Tibial nerve (tissue), 4 donors: ENCODE measurements at regions not wholly inside any gene's neighbourhood (a gene's known extent, or its start where the extent isn't known, plus 50 kb on each side); places are given as distances from the start of the nearest gene placed in this dataset.

Experiments used
- DNase-seq, 2 donors: peaks; one replicate each; pipeline ENCODE4 v3.0.0-alpha.2; 2019; ENCODE audit warnings: low spot score in 2 of 2
- H3K27ac ChIP-seq, 4 donors: fragments of 200-600 bp; sonication (generic) in 3 of 4; one replicate each; pipeline ENCODE4 v1.5.1; 2017 to 2019; ENCODE audit warnings: mild to moderate bottlenecking in 1 of 4
- H3K27me3 ChIP-seq, 2 donors: fragments of 200-600 bp; sonication (generic) in 1 of 2; one replicate each; pipeline versions ENCODE4 v1.5.1 to v1.6.0; 2017 to 2019
- H3K36me3 ChIP-seq, 3 donors: fragments of 200-600 bp; sonication (generic); one replicate each; pipeline ENCODE4 v1.5.1; 2018 to 2019
- H3K4me1 ChIP-seq, 4 donors: fragments of 200-600 bp; sonication (generic) in 3 of 4; one replicate each; pipeline ENCODE4 v1.5.1; 2017 to 2019
- H3K4me3 ChIP-seq, 4 donors: fragments of 200-600 bp; sonication (generic) in 3 of 4; one replicate each; pipeline ENCODE4 v1.5.1; 2017 to 2019; ENCODE audit warnings: mild to moderate bottlenecking in 1 of 4, moderate library complexity in 1 of 4
- H3K9me3 ChIP-seq, 4 donors: fragments of 200-600 bp; sonication (generic) in 3 of 4; one replicate each; pipeline ENCODE4 v1.5.1; 2017 to 2019
- EP300 ChIP-seq, 2 donors: sonication (generic); formaldehyde crosslinking; IDR thresholded peaks; one replicate each; pipeline ENCODE4 v1.6.1; 2017; ENCODE audit warnings: antibody characterized with exemption in 2 of 2, mild to moderate bottlenecking in 1 of 2
- POLR2A ChIP-seq, 2 donors: fragments of 450-650 bp; IDR thresholded peaks; one replicate each; pipeline ENCODE4 v1.6.1; 2017; ENCODE audit warnings: antibody characterized with exemption in 2 of 2, mild to moderate bottlenecking in 2 of 2, moderate library complexity in 2 of 2
- WGBS, 2 donors: methylation state at CpG; one replicate each; pipeline ENCODE4 v1.1.5; 2018; 5-methylcytosine and 5-hydroxymethylcytosine counted together
- TF ChIP-seq, protein P1 (sequence below), 5 experiments: fragments of 200-600 bp in 3 of 5; fragments of 450-650 bp in 2 of 5; sonication (generic) in 3 of 5; IDR thresholded peaks; one replicate each; pipeline ENCODE4 v1.5.1; 2016 to 2019; ENCODE audit warnings: antibody characterized with exemption in 5 of 5, mild to moderate bottlenecking in 3 of 5, moderate library complexity in 2 of 5

GRCh38 chr18:57927511-57927910, 116.5 kb upstream of the NEDD4L start:
- WGBS, 2 donors = 85 to 95% methylated on average over 2 of the region's 2 CpGs

GRCh38 chr18:57925706-57926105, 118.3 kb upstream of the NEDD4L start:
- H3K36me3 ChIP-seq = no peaks in the 10 kb centered on the region
- no peaks in the 10 kb centered on the region for H3K4me1 ChIP-seq
- H3K27ac ChIP-seq = no peak overlapping the region
- no peak for TF ChIP-seq EP300 (IDR thresholded peaks at IDR 0.05)
- no peak for TF ChIP-seq POLR2A (IDR thresholded peaks at IDR 0.05)
- TF ChIP-seq, protein P1, sequence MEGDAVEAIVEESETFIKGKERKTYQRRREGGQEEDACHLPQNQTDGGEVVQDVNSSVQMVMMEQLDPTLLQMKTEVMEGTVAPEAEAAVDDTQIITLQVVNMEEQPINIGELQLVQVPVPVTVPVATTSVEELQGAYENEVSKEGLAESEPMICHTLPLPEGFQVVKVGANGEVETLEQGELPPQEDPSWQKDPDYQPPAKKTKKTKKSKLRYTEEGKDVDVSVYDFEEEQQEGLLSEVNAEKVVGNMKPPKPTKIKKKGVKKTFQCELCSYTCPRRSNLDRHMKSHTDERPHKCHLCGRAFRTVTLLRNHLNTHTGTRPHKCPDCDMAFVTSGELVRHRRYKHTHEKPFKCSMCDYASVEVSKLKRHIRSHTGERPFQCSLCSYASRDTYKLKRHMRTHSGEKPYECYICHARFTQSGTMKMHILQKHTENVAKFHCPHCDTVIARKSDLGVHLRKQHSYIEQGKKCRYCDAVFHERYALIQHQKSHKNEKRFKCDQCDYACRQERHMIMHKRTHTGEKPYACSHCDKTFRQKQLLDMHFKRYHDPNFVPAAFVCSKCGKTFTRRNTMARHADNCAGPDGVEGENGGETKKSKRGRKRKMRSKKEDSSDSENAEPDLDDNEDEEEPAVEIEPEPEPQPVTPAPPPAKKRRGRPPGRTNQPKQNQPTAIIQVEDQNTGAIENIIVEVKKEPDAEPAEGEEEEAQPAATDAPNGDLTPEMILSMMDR (IDR thresholded peaks at IDR 0.05) = no peak
- H3K4me3 ChIP-seq = no peak overlapping the region
- no peak for DNase-seq
- H3K27me3 ChIP-seq = no peaks in the 10 kb centered on the region
- H3K9me3 ChIP-seq = no peaks in the 10 kb centered on the region
- 56 to 67% methylated on average over 1 of the region's 1 CpG for WGBS, 2 donors

More at GRCh38 chr18:57927511-57927910, 116.5 kb upstream of the NEDD4L start:
- H3K4me3 ChIP-seq = no peak overlapping the region
- peaks cover 0 to under 1% (median 0%) of the 10 kb centered on the region in 4 donors for H3K9me3 ChIP-seq
- DNase-seq = no peak
- H3K4me1 ChIP-seq = no peaks in the 10 kb centered on the region
- TF ChIP-seq POLR2A (IDR thresholded peaks at IDR 0.05) (no peak), EP300 (IDR thresholded peaks at IDR 0.05) (no peak)
- TF ChIP-seq, protein P1 (IDR thresholded peaks at IDR 0.05) = no peak
- H3K27ac ChIP-seq = no peak overlapping the region
- H3K36me3 ChIP-seq = no peaks in the 10 kb centered on the region
- H3K27me3 ChIP-seq = no peaks in the 10 kb centered on the region

DNA sequence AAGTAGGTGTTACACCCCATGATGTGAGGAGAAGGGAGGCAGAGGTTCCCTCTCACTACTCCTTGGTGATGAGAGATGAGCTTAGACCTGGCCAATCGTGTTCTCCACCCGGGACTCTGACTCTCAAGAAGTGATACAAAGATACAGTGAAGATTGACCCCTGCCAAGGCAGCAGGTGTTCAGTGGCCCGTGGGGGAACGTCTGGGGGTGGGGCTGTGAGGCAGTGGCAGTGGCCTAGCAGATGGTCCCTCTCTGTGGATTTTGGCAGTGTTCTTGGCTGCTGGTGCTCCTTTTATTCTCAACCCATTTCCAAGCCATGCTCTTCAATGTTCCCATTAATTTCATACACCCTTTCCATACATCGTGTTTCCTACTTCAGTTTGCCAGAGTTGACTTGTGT, 120.4 kb upstream of the NEDD4L start:
- WGBS, 2 donors = 71 to 75% methylated on average over 5 of the region's 5 CpGs
- H3K36me3 ChIP-seq = no peaks in the 10 kb centered on the region
- no peak overlapping the region for H3K27ac ChIP-seq
- H3K27me3 ChIP-seq = no peaks in the 10 kb centered on the region
- no peaks in the 10 kb centered on the region for H3K4me1 ChIP-seq
- TF ChIP-seq POLR2A (IDR thresholded peaks at IDR 0.05) = no peak
- TF ChIP-seq, protein P1 (IDR thresholded peaks at IDR 0.05) = no peak
- no peak for TF ChIP-seq EP300 (IDR thresholded peaks at IDR 0.05)
- no peak for DNase-seq
- H3K9me3 ChIP-seq = no peaks in the 10 kb centered on the region
- H3K4me3 ChIP-seq = no peak overlapping the region

DNA sequence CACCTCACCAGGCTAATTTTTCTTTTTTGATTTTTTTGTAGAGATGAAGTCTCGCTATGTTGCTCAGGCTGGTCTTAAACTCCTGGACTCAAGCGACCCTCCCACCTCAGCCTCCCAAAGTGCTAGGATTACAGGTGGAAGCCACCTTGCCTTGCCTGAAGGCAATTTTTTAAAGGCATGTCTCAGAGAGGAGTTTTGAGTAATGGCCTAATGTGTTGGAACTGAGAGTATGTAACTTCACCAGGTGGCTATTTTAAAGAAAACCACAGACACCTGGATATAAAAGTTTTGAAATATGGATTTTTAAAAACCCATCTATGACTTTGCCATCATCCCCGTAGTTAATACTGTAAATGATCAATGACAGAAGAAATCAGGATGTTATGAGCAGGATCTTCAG, 119.8 kb upstream of the ATP8B1 start:
- Histone ChIP-seq H3K27ac (no peak overlapping the region), H3K9me3 (no peaks in the 10 kb centered on the region), H3K27me3 (no peaks in the 10 kb centered on the region), H3K4me1 (no peaks in the 10 kb centered on the region), H3K4me3 (no peak overlapping the region), H3K36me3 (no peaks in the 10 kb centered on the region)
- DNase-seq = no peak
- 94 to 97% methylated on average over 3 of the region's 3 CpGs for WGBS, 2 donors
- TF ChIP-seq POLR2A (IDR thresholded peaks at IDR 0.05) (no peak), EP300 (IDR thresholded peaks at IDR 0.05) (no peak)
- TF ChIP-seq, protein P1 (IDR thresholded peaks at IDR 0.05) = no peak

DNA sequence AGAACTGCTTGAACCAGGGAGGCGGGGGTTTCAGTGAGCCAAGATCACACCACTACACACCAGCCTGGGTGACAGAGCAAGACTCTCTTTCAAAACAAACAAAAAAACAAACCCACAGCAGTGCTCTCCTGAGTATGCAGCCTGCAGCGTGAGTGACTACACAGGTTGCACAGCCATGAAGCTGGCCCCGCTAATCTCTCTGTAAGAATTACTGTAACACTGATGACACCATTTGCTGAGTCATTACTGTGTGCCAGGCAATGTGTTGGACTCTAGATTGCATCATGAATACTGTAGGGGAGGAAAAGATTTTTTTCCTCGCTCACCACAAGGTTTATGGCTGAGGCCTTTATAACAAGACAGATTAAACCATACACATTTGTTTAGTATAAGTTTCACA, 118.6 kb upstream of the ATP8B1 start:
- Histone ChIP-seq H3K36me3 (no peaks in the 10 kb centered on the region), H3K9me3 (no peaks in the 10 kb centered on the region), H3K4me1 (no peaks in the 10 kb centered on the region), H3K4me3 (no peak overlapping the region), H3K27me3 (no peaks in the 10 kb centered on the region), H3K27ac (no peak overlapping the region)
- no peak for DNase-seq
- TF ChIP-seq POLR2A (IDR thresholded peaks at IDR 0.05) = no peak
- TF ChIP-seq, protein P1 (IDR thresholded peaks at IDR 0.05) = no peak
- 92 to 94% methylated on average over 4 of the region's 4 CpGs for WGBS, 2 donors
